ENCODE measurements at regions not wholly inside any gene's neighbourhood (a gene's known extent, or its start where the extent isn't known, plus 50 kb on each side); places are given as distances from the start of the nearest gene placed in this dataset.
A peak's percentile ranks its signal among the peaks of the same experiment; 100 is the strongest.

- Histone ChIP-seq H3K4me2 (ENCODE audit: low read length) (no peak overlapping the region), H4K20me1 (ENCODE audit: insufficient read depth, low read length) (no peaks in the 10 kb centered on the region), H2AFZ (ENCODE audit: low read depth, low read length) (no peak overlapping the region), H3K36me3 (ENCODE audit: insufficient read depth, low read length) (no peaks in the 10 kb centered on the region), H3K79me2 (ENCODE audit: insufficient read depth, low read length) (no peaks in the 10 kb centered on the region), H3K4me3 (ENCODE audit: insufficient read depth, low read depth, low read length) (no peak overlapping the region), H3K9ac (ENCODE audit: low read length) (no peak overlapping the region), H3K27me3 (ENCODE audit: insufficient read depth, low read length) (no peaks in the 10 kb centered on the region), H3K9me3 (ENCODE audit: insufficient read depth, low read depth, low read length) (no peaks in the 10 kb centered on the region), H3K27ac (ENCODE audit: low read depth, low read length) (no peak overlapping the region), H3K4me1 (ENCODE audit: insufficient read depth, low read length) (no peaks in the 10 kb centered on the region)
- DNase-seq (ENCODE audit: low read depth) (no peak), FAIRE-seq (no peak)
- Mint-ChIP-seq H3K36me3 (ENCODE audit: low read depth, unreplicated experiment) (no peaks in the 10 kb centered on the region), H3K4me3 (ENCODE audit: unreplicated experiment) (no peak overlapping the region), H3K4me1 (ENCODE audit: low read depth, unreplicated experiment) (no peaks in the 10 kb centered on the region), H3K27me3 (ENCODE audit: low read depth, unreplicated experiment) (peaks cover 10% of the 10 kb centered on the region), H3K27ac (ENCODE audit: unreplicated experiment) (no peak overlapping the region), H3K9me3 (ENCODE audit: unreplicated experiment) (no peaks in the 10 kb centered on the region)
- TF ChIP-seq, protein P1, sequence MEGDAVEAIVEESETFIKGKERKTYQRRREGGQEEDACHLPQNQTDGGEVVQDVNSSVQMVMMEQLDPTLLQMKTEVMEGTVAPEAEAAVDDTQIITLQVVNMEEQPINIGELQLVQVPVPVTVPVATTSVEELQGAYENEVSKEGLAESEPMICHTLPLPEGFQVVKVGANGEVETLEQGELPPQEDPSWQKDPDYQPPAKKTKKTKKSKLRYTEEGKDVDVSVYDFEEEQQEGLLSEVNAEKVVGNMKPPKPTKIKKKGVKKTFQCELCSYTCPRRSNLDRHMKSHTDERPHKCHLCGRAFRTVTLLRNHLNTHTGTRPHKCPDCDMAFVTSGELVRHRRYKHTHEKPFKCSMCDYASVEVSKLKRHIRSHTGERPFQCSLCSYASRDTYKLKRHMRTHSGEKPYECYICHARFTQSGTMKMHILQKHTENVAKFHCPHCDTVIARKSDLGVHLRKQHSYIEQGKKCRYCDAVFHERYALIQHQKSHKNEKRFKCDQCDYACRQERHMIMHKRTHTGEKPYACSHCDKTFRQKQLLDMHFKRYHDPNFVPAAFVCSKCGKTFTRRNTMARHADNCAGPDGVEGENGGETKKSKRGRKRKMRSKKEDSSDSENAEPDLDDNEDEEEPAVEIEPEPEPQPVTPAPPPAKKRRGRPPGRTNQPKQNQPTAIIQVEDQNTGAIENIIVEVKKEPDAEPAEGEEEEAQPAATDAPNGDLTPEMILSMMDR (IDR thresholded peaks at IDR 0.05; ENCODE audit: insufficient read depth, low read depth, low read length) = no peak
- TF ChIP-seq EZH2 (IDR thresholded peaks at IDR 0.05; ENCODE audit: insufficient read depth, low read length) = no peak
These were observed 157.8 kb downstream of the KIF18A start for GRCh38 chr11:27949951-27950738.

DNA sequence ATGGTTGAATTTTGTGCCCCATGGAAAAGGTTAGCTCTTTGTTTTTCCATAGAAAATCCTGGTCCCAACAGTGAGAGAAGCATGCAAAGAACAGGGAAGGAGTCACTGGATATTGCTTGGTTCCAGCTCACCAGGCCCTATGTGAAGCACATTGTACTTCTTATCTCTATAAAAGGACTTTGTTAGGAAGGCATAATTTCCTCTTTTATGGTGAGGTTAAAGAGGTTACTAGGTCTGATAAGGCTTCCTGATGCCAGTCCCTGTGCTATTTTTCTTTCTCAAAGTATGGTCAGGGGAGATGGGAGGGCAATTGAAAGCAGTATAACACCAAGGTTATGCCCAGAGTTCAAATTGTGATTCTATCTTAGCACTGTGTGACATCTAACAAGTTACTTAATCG is 162.6 kb downstream of the KIF18A start:
- no peak overlapping the region for H2AFZ ChIP-seq (ENCODE audit: low read depth, low read length)
- no peak overlapping the region for H3K4me2 ChIP-seq (ENCODE audit: low read length)
- Mint-ChIP-seq H3K27ac (ENCODE audit: unreplicated experiment) (no peak overlapping the region), H3K27me3 (ENCODE audit: low read depth, unreplicated experiment) (peaks cover 10% of the 10 kb centered on the region), H3K4me3 (ENCODE audit: unreplicated experiment) (no peak overlapping the region), H3K36me3 (ENCODE audit: low read depth, unreplicated experiment) (no peaks in the 10 kb centered on the region), H3K9me3 (ENCODE audit: unreplicated experiment) (no peaks in the 10 kb centered on the region), H3K4me1 (ENCODE audit: low read depth, unreplicated experiment) (no peaks in the 10 kb centered on the region)
- no peaks in the 10 kb centered on the region for H4K20me1 ChIP-seq (ENCODE audit: insufficient read depth, low read length)
- TF ChIP-seq EZH2 (IDR thresholded peaks at IDR 0.05; ENCODE audit: insufficient read depth, low read length) = no peak
- TF ChIP-seq, protein P1 (IDR thresholded peaks at IDR 0.05; ENCODE audit: insufficient read depth, low read depth, low read length) = no peak
- no peaks in the 10 kb centered on the region for H3K9me3 ChIP-seq (ENCODE audit: insufficient read depth, low read depth, low read length)
- FAIRE-seq = peak; percentile 13
- no peak overlapping the region for H3K9ac ChIP-seq (ENCODE audit: low read length)
- H3K4me3 ChIP-seq (ENCODE audit: insufficient read depth, low read depth, low read length) = no peak overlapping the region
- H3K4me1 ChIP-seq (ENCODE audit: insufficient read depth, low read length) = no peaks in the 10 kb centered on the region
- H3K27ac ChIP-seq (ENCODE audit: low read depth, low read length) = no peak overlapping the region
- no peaks in the 10 kb centered on the region for H3K36me3 ChIP-seq (ENCODE audit: insufficient read depth, low read length)
- DNase-seq (ENCODE audit: low read depth) = no peak
- H3K27me3 ChIP-seq (ENCODE audit: insufficient read depth, low read length) = no peaks in the 10 kb centered on the region
- no peaks in the 10 kb centered on the region for H3K79me2 ChIP-seq (ENCODE audit: insufficient read depth, low read length)

GRCh38 chr11:27938011-27938410 is 169.9 kb downstream of the KIF18A start:
- H3K27ac Mint-ChIP-seq (ENCODE audit: unreplicated experiment) = no peak overlapping the region
- H3K9me3 Mint-ChIP-seq (ENCODE audit: unreplicated experiment) = peaks cover 2% of the 10 kb centered on the region
- Histone ChIP-seq H3K27ac (ENCODE audit: low read depth, low read length) (no peak overlapping the region), H3K9me3 (ENCODE audit: insufficient read depth, low read depth, low read length) (no peaks in the 10 kb centered on the region), H3K4me3 (ENCODE audit: insufficient read depth, low read depth, low read length) (no peak overlapping the region), H3K9ac (ENCODE audit: low read length) (no peak overlapping the region), H3K4me2 (ENCODE audit: low read length) (no peak overlapping the region), H2AFZ (ENCODE audit: low read depth, low read length) (no peak overlapping the region), H4K20me1 (ENCODE audit: insufficient read depth, low read length) (no peaks in the 10 kb centered on the region), H3K4me1 (ENCODE audit: insufficient read depth, low read length) (peaks cover 18% of the 10 kb centered on the region), H3K79me2 (ENCODE audit: insufficient read depth, low read length) (no peaks in the 10 kb centered on the region), H3K36me3 (ENCODE audit: insufficient read depth, low read length) (no peaks in the 10 kb centered on the region), H3K27me3 (ENCODE audit: insufficient read depth, low read length) (no peaks in the 10 kb centered on the region)
- no peak for FAIRE-seq
- peaks cover 16% of the 10 kb centered on the region for H3K4me1 Mint-ChIP-seq (ENCODE audit: low read depth, unreplicated experiment)
- H3K4me3 Mint-ChIP-seq (ENCODE audit: unreplicated experiment) = no peak overlapping the region
- H3K27me3 Mint-ChIP-seq (ENCODE audit: low read depth, unreplicated experiment) = no peaks in the 10 kb centered on the region
- no peaks in the 10 kb centered on the region for H3K36me3 Mint-ChIP-seq (ENCODE audit: low read depth, unreplicated experiment)
- no peak for TF ChIP-seq EZH2 (IDR thresholded peaks at IDR 0.05; ENCODE audit: insufficient read depth, low read length)
- TF ChIP-seq, protein P1 (IDR thresholded peaks at IDR 0.05; ENCODE audit: insufficient read depth, low read depth, low read length) = no peak
- DNase-seq (ENCODE audit: low read depth) = peak; percentile 31

Data from astrocyte (in vitro differentiated cells and primary cell).